HG02885 (cell line): ENCODE measurements at regions not wholly inside any gene's neighbourhood (a gene's known extent, or its start where the extent isn't known, plus 50 kb on each side); places are given as distances from the start of the nearest gene placed in this dataset.

ENCODE experiments used
- ATAC-seq: cut with Tn5 transposase; IDR thresholded peaks from one replicate; pipeline ENCODE4 v1.9.1; 2021; ENCODE audit warnings: mild to moderate bottlenecking; ENCODE audit not compliant: unreplicated experiment, poor library complexity

DNA sequence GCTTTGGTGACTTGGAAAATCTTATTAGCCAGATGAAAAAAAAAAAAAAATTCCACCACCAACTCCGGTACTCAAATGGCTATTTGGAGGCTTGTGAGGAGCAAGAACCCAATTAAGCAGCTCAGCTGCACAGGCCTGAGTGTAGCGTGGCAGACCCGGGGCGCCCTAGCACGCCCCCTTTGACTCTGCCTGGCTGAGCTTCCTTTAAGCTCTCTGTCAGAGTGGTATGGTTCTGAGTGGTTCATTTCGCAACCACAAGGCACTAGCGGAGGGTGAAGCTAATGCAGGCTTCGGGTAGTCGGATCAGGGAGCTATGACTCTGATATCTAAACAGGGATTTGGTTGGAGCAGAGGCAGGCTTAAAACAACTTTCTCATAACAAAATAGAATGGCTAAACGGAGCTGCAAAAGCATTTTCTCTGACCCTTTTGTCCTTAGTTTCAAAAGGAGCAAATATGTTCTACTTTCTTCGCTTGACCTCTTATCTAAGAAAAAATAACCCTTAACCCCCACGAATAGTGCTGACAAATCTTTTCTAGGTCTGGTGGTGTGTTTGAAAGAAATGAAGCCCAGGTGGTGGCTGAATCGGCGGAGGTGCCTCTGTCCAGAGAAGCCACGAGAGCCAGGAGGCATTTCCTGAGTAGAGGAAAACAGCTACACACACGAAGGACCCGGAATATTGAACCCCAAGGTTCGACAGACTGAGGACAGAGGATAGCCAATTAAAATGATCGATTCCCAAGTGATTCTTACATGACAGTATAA lies 285.4 kb upstream of the GLI3 start:
- ATAC-seq: no peak

DNA sequence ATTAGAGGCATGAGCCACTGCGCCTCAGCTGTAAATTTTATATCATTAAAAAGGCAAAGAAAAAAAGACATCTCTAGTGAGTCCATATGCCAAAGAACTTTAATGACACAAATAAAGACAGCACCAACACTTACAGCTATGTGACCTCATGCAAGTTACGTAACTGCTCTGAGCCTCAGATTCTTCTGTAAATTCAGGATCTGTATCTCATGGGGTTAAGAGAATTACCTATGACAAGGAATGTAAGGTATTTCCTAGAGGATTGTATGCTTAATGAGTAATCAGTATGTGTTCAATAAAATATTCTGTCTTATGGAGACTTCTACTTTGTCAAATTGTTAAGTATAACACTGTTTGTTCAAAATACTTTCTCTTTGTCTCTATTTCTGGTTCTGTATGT lies 274.0 kb upstream of the GLI3 start:
- no peak for ATAC-seq

DNA sequence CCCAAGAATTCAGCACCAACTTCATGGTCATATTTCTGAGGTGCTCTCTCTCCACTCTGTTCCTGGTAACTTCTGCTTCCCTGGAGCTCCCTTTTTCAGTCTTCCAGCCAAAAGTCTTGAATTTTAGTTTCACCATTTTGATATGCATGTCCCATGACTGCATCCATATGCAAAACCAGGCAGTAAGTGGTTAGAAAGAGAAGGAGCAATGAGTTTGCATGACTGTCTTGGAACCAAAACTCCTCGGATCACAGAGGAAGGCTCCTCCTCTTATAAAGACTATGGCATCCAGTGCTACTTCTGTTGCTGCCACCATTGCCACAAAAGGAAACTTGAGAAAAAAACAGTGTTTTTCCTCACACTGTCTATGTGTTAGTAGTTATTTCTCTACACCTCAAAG lies 269.1 kb upstream of the GLI3 start:
- ATAC-seq: no peak

DNA sequence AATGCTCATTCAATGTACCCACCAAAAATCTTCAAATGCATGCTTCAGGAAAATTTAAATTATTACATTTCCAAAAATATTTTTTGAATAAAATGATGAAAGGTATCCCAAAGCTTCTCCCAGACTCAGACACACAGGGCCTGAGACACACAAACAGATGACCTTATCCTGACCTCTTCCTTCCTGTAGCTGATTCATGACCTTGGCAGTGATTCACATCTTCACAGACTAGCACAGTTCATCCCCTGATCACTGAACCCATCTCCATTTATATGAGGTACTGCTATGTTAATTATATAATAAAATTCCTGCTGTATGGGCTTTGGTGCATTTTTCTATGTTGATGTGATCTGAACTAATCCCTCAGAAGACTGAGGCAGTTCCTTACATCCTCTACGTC lies 265.0 kb upstream of the GLI3 start:
- ATAC-seq: no peak

DNA sequence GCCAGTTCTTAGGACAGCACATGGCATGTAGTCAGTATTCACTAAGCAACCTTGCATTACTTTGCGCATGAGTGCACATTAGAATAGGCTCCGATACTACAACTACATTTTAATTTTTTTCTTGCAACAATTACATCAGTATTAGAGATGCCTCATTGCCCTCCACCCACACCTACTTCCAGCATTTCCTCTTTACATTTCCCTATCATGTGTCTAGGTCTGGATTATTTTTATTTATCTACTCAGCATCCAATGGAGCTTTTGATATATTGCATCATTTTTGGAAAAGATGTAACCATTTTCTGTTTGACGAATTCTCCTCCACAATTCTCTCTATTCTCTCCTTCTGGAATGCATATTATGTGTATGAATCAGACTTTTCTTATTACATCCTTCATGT lies 258.2 kb upstream of the GLI3 start:
- ATAC-seq: no peak

DNA sequence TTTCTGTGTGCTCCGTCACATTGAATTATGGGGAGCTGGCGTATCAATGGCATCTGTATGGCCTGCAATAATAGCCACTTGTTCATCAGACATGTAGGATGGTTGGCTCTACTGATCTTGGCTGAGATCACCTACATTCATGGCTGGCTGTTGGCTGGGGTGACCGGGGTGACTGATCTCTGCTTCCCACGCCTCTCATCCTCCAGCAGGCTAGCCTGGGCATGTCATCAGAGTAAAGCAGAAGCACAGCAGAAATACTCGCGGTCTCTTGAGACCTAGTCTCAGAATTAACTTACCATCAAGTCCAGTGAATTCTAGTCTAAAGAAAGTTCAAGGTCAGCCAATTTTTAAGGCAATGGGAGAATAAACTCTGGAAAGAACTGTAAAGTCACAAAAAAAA lies 257.7 kb upstream of the GLI3 start:
- no peak for ATAC-seq

DNA sequence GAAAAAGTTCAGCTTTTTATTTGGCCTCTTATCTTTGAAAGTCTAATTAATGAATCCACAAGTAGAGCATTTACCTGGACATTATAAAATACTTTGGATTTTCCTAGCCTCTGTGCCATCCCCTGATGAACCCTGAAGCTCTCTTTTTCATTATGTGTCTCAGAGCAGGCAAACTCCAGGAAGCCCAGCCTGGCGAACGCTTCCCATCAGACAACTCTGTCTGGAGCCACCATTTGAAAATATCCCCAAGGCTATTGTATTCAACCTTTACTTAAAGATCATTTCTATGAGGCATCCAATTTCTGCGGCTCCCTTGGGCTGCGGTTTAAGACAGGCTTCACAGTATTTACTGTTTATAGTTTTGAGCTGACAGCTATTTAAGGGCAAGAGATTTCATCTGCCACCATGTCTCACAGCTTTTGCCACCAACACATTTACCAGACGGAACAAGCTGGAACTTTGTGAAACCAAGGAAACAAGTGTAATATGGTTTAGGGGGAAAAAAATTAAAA lies 257.2 kb upstream of the GLI3 start:
- ATAC-seq: no peak

DNA sequence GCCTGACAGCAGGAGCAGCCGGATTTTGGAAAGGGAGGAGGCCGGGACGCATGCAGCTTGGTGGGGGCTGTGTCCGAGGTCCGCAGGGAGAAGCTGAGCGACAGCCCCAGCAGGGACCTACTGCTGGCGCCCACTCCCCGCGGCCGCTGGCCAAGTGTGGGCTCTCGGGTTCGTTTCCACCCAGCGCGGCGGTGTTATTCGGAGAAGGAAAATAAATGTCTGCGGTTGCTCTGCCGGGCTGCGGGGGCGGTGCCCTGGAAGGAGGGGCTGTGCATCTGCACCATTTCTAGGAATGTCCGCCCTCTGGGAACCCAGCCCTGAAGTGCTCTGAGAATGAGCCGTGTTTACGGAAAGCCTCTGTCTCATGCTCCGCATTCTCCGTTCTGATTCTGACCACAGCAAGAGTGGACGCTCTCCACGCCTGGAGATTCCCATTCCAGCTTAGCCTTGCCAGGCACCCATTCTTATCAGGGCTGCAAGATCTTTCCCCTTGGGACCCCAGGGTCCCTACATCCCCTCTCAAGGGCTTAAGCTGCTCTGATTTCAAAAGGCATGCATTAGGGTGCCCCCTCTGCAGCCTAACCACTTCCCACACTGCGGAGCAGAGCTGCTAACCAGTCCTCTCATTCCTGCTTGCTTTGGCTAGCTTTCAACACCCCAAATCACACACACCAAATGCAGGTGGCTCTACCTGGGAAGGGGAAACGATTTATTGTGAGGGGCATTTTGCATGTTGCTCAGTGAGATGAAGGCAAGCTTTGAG lies 256.6 kb upstream of the GLI3 start:
- no peak for ATAC-seq

DNA sequence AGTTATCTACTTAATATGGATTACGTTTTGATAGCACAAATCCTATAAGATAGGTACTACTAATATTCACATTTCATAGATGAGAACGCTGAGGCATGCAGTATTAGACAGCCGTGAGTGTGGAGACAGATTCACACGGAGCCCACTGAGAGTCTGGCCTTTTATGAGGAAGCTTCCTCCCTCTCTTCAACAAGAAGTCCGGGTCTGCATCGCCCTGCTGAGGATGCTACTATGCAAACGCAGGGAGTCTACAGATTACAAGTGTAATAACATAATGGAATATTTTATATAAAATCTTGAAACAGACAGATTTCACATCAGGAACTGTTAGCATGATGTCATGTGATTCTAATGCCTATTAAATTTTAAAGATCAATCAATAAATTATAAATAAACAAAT lies 255.9 kb upstream of the GLI3 start:
- no peak for ATAC-seq

DNA sequence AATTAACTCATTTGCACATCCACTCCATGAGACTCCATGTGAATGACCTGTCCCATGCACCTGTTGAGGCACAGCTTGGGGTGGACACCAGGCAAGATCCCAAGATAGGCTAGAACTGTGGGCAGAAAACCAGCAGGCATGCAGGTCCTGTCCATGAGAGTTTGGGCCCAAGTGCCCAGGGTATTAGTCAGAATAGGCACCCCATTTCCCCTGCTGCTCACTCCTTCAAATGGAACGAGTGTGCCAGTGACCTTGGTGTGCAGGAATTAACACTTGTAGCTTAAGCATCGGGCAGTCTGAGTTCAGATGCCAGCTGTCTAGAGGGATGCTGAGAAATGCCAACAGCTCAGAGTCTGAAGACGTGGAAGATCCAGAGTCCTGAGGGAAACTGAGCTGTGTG lies 254.1 kb upstream of the GLI3 start:
- no peak for ATAC-seq

DNA sequence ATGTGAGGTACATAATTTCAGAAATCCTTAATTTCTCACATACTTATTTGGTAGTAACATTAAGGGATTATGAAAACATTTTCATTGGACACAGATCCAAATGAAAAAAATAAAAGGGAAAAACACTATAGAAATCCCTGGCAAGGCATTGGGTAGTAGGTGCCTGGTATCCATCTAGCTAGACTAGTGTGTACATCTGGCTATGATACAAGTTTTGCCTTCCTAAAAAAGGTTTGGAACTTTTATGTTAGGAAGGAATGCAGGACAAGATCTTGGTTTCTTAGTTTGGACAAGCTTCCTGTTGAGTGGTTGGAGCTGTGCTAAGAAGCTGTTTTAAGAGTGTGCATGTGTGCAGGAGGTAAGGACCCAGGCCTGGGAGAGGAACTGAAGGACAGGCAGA lies 252.3 kb upstream of the GLI3 start:
- no peak for ATAC-seq

DNA sequence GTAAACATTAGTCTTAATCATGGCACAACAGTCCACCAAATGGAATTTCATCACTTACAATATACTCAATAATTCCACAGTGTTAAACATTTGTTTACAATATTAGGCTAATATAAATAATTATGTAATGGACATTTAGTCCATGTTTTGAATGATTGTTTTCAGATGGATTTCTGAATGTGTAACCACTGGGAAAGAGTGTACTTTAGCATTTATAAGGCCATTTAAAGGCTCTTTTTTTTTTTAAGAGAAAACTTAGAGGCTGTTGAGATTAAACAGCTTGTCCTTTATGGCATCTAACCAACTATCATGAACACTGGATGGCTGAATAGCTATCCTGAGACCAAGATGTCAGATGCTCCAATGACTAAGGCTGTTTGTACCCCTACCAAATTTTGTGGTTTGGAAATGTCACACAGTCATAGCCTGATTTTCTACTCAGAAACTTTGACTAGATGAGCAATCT lies 248.3 kb upstream of the GLI3 start:
- ATAC-seq: no peak

DNA sequence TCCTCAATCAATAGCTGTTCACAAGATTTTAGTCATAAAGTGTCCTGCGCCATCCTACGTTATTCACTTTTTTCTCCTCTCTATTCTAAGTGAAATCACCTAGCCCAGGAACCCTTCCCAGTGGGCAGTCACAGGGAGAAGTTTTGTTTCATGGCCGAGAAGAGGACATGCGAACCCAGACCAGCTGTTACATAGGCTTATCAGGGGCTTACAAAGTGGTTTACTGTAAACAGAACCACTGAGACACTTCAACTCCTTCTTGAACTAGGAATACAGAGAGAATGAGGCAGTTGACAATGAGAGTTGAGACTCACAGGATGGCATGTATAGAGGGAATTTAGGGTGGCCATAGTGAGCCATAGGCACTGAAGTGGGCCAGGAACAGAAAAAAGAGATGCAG lies 246.9 kb upstream of the GLI3 start:
- ATAC-seq: no peak

DNA sequence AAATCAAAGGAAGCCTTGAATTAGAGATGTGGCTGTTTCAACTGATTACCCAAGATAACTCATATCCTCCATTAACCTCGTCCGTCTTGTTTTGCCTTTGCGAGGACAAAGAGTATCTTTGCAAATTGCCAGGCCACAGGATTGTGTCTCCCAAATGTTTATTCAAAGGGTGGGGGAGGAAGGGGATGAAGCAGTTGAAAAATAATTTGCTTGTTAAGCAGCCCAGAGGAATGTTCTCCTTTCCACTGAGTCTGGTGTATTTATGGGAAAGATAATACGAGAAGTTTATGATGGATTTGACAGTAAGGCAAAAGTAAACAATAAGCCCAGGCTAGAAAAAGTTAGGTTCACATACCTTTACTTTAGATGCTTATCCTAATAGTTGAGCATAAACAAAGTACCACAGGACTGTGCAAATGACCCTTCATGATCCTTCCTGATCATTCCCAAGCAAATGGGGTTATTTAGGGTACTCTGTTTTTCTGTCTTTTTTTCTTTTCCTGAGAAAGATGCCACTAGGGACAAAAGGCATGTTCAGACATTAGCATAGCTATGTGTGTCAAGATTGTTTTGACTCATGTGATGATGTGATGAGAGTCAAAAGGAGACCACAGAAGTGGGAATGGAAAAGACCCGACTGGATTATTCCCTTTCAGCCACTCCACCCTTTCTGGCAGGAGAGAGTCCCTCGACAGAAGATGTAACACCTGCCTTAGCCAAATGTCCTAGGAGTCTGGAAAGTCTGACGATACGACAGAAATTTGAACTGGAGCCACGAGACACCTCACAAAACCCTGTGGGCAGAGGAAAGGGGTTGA lies 243.0 kb upstream of the GLI3 start:
- ATAC-seq: no peak

DNA sequence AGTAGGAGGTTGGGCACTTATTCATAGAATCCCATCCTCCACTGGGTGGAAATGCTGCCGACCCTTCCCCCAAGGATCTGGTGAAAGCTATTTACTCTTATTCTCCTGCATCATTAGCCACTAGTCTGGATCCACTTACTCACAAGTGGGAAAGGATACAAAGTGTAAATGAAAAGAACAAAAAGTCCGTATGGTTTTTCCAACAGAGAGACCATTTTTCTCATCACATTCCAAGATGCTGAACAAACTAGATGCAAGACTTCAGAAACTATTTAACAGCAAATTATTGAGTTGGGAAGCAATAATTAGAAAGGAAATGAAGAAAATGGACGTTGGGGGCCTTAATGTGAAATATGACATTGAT lies 242.4 kb upstream of the GLI3 start:
- no peak for ATAC-seq

DNA sequence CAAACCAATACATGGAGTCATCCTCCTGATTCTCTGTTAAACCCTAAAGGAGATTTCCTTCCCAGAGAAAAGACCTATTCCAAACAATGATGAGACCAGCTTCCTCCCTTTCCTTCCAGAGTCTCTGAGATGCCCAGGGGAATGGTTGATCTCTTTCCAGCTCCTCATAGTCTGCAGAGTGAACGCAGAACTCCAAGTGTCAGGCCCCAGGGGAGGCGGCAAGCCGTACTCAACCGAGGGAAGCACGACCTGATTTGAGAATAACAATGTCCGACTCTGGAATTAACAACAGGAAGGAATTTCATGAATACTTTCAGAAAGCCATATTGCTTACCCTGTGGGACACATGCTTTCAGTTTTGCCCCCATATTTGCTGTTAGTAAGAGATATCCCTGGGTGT lies 241.7 kb upstream of the GLI3 start:
- ATAC-seq: no peak

DNA sequence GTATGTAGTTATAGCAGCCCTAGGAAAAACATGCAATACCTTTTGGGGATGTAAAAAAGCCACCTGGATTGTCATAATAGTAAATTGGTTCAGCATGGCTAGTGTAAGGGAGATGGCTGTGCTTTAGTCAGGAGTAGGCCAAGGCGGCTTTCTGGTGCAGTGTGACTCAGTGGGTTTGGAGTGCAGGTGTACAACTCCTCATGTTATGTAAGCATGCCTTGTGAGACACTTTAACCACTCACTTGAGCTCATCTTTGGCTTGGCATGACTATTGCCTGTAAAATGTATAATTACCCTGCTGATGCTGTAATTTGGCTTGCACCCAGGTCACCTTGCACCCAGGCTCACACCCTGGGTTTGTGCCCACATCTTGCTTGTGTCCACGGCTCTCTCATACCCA lies 239.2 kb upstream of the GLI3 start:
- no peak for ATAC-seq

DNA sequence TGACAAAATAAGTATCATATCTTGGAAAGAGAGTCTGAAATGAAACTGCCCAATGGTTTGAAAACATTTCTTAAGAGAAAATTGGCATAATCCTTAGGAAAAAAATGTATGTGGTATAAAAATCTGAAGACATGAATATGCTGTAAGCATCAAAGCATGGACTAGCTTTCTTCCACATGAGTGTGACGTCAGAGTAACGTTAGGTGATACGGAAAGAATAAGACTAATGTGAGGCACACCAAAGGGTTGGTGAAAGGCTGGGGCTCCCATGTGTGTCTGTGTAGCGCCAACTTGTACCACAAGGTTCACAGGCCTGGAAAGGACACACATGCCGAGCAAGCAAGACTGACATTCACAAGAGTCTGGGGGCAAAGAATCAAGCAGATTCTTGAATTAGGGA lies 238.1 kb upstream of the GLI3 start:
- ATAC-seq: no peak

DNA sequence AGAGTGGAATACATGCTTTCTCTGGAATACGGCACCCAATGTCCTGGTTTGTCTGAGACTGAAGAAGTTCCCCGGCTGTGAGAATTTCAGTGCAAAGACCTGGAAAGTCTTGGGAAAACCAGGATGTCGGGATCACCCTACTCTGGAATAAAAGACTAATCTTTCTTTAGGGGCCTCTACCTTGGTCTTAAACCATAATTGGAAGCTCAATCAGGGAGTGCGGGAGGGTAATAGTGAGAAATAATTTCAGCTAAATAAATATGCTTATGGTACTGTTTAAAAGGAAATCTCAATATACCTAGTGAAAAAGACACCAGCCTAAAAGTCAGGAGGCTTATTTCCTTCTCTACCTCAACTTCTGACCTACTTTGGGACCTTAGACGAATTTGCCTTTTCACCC lies 236.1 kb upstream of the GLI3 start:
- no peak for ATAC-seq

DNA sequence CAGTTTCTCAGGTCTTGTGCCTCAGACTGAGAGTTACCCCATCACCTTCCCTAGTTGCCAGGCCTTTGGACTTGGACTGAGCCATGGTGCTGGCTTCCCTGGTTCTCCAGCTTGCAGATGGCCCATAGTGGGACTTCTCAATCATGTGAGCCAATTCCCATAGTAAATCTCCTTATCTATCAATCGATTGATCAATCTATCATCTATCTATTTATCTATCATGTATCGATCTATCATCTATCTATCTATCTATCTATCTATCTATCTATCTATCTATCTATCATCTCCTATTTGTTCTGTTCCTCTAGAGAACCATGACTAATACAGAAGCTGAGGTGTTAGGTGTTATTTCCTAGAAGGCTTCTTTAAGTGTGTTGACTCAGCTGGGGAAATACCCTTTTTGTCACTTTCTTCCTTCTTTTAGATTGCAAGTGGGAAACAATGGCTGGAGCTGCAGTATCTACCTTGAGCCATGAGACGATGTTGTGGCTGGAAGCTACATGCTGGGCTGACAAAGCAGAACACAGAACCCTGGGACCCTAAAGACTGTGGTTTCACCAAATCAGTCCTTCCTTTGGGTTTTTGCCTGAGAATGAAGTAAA lies 234.7 kb upstream of the GLI3 start:
- ATAC-seq: no peak

DNA sequence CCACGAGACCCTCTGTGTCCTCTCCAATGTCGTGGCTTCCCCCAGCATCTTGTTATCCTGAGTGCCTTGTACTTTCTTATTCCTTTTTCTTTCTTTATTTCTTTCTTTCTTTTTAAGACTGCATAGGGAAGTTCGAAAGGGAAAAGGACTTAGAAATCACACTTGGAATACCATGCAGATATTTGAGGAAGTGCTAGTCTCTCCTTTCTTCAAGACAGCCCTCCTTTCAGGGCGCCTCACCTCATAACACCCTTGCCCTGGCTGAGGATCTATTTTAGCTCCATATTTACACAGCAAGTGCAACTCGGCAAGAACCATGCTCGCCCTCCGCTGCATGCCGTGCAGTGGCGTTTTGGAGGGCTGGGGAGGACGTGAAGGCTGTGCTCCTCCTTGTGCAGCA lies 232.3 kb upstream of the GLI3 start:
- no peak for ATAC-seq
